ENCODE measurements at regions not wholly inside any gene's neighbourhood (a gene's known extent, or its start where the extent isn't known, plus 50 kb on each side); places are given as distances from the start of the nearest gene placed in this dataset.

- DNase-seq (no peak), ATAC-seq (peak in 5 of 8 donors; percentile 22 to 47 (median 42))
- TF ChIP-seq, protein P1, sequence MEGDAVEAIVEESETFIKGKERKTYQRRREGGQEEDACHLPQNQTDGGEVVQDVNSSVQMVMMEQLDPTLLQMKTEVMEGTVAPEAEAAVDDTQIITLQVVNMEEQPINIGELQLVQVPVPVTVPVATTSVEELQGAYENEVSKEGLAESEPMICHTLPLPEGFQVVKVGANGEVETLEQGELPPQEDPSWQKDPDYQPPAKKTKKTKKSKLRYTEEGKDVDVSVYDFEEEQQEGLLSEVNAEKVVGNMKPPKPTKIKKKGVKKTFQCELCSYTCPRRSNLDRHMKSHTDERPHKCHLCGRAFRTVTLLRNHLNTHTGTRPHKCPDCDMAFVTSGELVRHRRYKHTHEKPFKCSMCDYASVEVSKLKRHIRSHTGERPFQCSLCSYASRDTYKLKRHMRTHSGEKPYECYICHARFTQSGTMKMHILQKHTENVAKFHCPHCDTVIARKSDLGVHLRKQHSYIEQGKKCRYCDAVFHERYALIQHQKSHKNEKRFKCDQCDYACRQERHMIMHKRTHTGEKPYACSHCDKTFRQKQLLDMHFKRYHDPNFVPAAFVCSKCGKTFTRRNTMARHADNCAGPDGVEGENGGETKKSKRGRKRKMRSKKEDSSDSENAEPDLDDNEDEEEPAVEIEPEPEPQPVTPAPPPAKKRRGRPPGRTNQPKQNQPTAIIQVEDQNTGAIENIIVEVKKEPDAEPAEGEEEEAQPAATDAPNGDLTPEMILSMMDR (IDR thresholded peaks at IDR 0.05) = no peak
- Histone ChIP-seq H3K9me3 (peaks cover 0 to 48% (median 6%) of the 10 kb centered on the region in 11 donors), H3K4me3 (no peak overlapping the region), H3K27me3 (no peaks in the 10 kb centered on the region), H3K4me1 (peaks cover 0 to 3% (median 0%) of the 10 kb centered on the region in 9 donors), H3K36me3 (peaks cover 0 to 54% (median 0%) of the 10 kb centered on the region in 9 donors), H3K27ac (peak overlapping the region in 3 of 10 donors; percentile 17 to 70 (median 23))
- WGBS, 2 donors = 50 to 61% methylated on average over 2 of the region's 2 CpGs
- intact Hi-C loops (cut with DNase I) = no loop called here
These were observed 62.3 kb upstream of the CD99 start for GRCh38 chrX:2628751-2629315.

GRCh38 chrX:2627272-2627867 lies 63.7 kb upstream of the CD99 start:
- H3K4me1 ChIP-seq = peaks cover 0 to 3% (median 0%) of the 10 kb centered on the region in 9 donors
- no peak overlapping the region for H3K4me3 ChIP-seq
- intact Hi-C loops (cut with DNase I) = no loop called here
- ATAC-seq (peak in 4 of 8 donors; percentile 33 to 59 (median 38)), DNase-seq (no peak)
- H3K27me3 ChIP-seq = no peaks in the 10 kb centered on the region
- 48 to 56% methylated on average over 3 of the region's 3 CpGs for WGBS, 2 donors
- H3K27ac ChIP-seq = no peak overlapping the region
- peaks cover 0 to 68% (median 1%) of the 10 kb centered on the region in 9 donors for H3K36me3 ChIP-seq
- TF ChIP-seq, protein P1 (IDR thresholded peaks at IDR 0.05) = peak; percentile 21 to 65 (median 55)
- H3K9me3 ChIP-seq = peaks cover 0 to 42% (median 6%) of the 10 kb centered on the region in 11 donors

DNA sequence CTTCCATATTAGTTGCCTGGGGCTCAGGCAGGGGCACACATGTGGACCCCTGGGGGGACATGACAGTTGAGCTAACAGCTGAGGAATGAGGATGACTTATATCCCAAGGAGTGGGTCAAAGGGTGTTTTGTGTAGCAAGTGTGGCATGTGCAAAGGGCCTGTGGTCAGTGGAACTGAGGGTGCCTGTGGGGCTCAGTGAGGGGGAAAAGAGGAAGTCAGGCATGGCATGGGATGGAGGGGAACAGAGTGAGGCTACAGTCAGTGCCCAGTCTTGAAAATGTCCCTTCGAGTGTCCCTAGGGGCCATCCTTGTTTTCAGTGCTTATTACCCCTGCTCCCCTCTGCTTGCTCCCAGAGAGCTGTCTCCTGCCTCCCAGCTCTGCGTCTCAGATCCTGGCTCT lies 64.3 kb upstream of the CD99 start:
- WGBS, 2 donors = 62 to 95% methylated on average over 2 of the region's 2 CpGs
- ATAC-seq = no peak
- Histone ChIP-seq H3K27me3 (no peaks in the 10 kb centered on the region), H3K36me3 (peaks cover 0 to 73% (median 3%) of the 10 kb centered on the region in 9 donors), H3K4me1 (peaks cover 0 to 3% (median 0%) of the 10 kb centered on the region in 9 donors), H3K4me3 (no peak overlapping the region), H3K27ac (no peak overlapping the region), H3K9me3 (peaks cover 0 to 36% (median 6%) of the 10 kb centered on the region in 11 donors)
- TF ChIP-seq, protein P1 (IDR thresholded peaks at IDR 0.05) = no peak
- DNase-seq = no peak
- intact Hi-C loops (cut with DNase I) = no loop called here

GRCh38 chrX:2620576-2620975 lies 70.5 kb upstream of the CD99 start:
- TF ChIP-seq, protein P1 (IDR thresholded peaks at IDR 0.05) = no peak
- H3K4me3 ChIP-seq = no peak overlapping the region
- no peaks in the 10 kb centered on the region for H3K27me3 ChIP-seq
- H3K27ac ChIP-seq = no peak overlapping the region
- no peaks in the 10 kb centered on the region for H3K9me3 ChIP-seq
- intact Hi-C loops (cut with DNase I) = no loop called here
- H3K4me1 ChIP-seq = peaks cover 0 to 6% (median 0%) of the 10 kb centered on the region in 9 donors
- 93 to 97% methylated on average over 3 of the region's 3 CpGs for WGBS, 2 donors
- ATAC-seq (no peak), DNase-seq (no peak)
- H3K36me3 ChIP-seq = peaks cover 0 to 92% (median 11%) of the 10 kb centered on the region in 9 donors

All from heart right ventricle (tissue), 16 donors.